ENCODE measurements at regions not wholly inside any gene's neighbourhood (a gene's known extent, or its start where the extent isn't known, plus 50 kb on each side); places are given as distances from the start of the nearest gene placed in this dataset.

- no peak for DNase-seq
Observed at GRCh38 chr9:82234160-82234943, 245.8 kb downstream of the SPATA31D1 start.

GRCh38 chr9:82242285-82242963 is 253.9 kb downstream of the SPATA31D1 start:
- no peak for DNase-seq

GRCh38 chr9:82247318-82247717 is 258.7 kb downstream of the SPATA31D1 start:
- no peak for DNase-seq

GRCh38 chr9:82252116-82252515 is 263.5 kb downstream of the SPATA31D1 start:
- no peak for DNase-seq

GRCh38 chr9:82254646-82255367 is 266.2 kb downstream of the SPATA31D1 start:
- no peak for DNase-seq

- no peak for DNase-seq
Observed at GRCh38 chr9:82255481-82256176, 267.1 kb downstream of the SPATA31D1 start.

GRCh38 chr9:82260691-82261090 is 272.1 kb downstream of the SPATA31D1 start:
- DNase-seq, result no peak

- no peak for DNase-seq
Observed at GRCh38 chr9:82263619-82264018, 275.0 kb downstream of the SPATA31D1 start.

- DNase-seq, result no peak
Observed at GRCh38 chr9:82271106-82271561, 282.6 kb downstream of the SPATA31D1 start.

- no peak for DNase-seq
Observed at GRCh38 chr9:82273121-82273520, 284.5 kb downstream of the SPATA31D1 start.

- no peak for DNase-seq
Observed at GRCh38 chr9:82275258-82275927, 286.8 kb downstream of the SPATA31D1 start.

- DNase-seq, result no peak
Observed at GRCh38 chr9:82281066-82281465, 292.5 kb downstream of the SPATA31D1 start.

GRCh38 chr9:82284758-82285157 is 296.2 kb downstream of the SPATA31D1 start:
- DNase-seq, result no peak

- DNase-seq, result no peak
Observed at GRCh38 chr9:82295181-82295580, 306.6 kb downstream of the SPATA31D1 start.

- no peak for DNase-seq
Observed at GRCh38 chr9:82299870-82300269, 311.3 kb downstream of the SPATA31D1 start.

GRCh38 chr9:82302968-82303655 is 314.5 kb downstream of the SPATA31D1 start:
- DNase-seq, result no peak

GRCh38 chr9:82308836-82309235 is 320.3 kb downstream of the SPATA31D1 start:
- DNase-seq, result no peak

- no peak for DNase-seq
Observed at GRCh38 chr9:82313697-82314096, 325.1 kb downstream of the SPATA31D1 start.

GRCh38 chr9:82320566-82320965 is 332.0 kb downstream of the SPATA31D1 start:
- no peak for DNase-seq

- no peak for DNase-seq
Observed at GRCh38 chr9:82325907-82326306, 337.3 kb downstream of the SPATA31D1 start.

- DNase-seq, result no peak
Observed at GRCh38 chr9:82327641-82328040, 339.1 kb downstream of the SPATA31D1 start.

- DNase-seq, result no peak
Observed at GRCh38 chr9:82331079-82331478, 342.5 kb downstream of the SPATA31D1 start.
